Loucy (cell line): ENCODE measurements at regions not wholly inside any gene's neighbourhood (a gene's known extent, or its start where the extent isn't known, plus 50 kb on each side); places are given as distances from the start of the nearest gene placed in this dataset.

Experiments used
- H2AFZ ChIP-seq: fragments of 200-600 bp; sonication (generic); 2 replicates; pipeline ENCODE4 v1.6.0; 2016; ENCODE audit warnings: antibody characterized with exemption, mild to moderate bottlenecking, low read length, moderate library complexity
- H3F3A ChIP-seq: fragments of 200-600 bp; 2 replicates; pipeline ENCODE4 v1.6.0; 2016; ENCODE audit warnings: antibody characterized with exemption, low read depth, mild to moderate bottlenecking
- H3K27me3 ChIP-seq: fragments of 200-600 bp; sonication (generic); 2 replicates; pipeline ENCODE4 v1.6.1; 2014; ENCODE audit warnings: low read length, mild to moderate bottlenecking; ENCODE audit not compliant: insufficient read depth, poor library complexity, severe bottlenecking
- H3K36me3 ChIP-seq: fragments of 200-600 bp; sonication (generic); 2 replicates; pipeline ENCODE4 v1.6.1; 2016; ENCODE audit warnings: low read length; ENCODE audit not compliant: insufficient read depth
- H3K4me1 ChIP-seq: fragments of 200-600 bp; sonication (generic); 2 replicates; pipeline ENCODE4 v1.5.1; 2014; ENCODE audit warnings: low read length, mild to moderate bottlenecking; ENCODE audit not compliant: insufficient read depth, poor library complexity, severe bottlenecking
- H3K4me2 ChIP-seq: fragments of 200-600 bp; sonication (generic); 2 replicates; pipeline ENCODE4 v1.6.0; 2014; ENCODE audit warnings: antibody characterized with exemption, low read length, low read depth, mild to moderate bottlenecking; ENCODE audit not compliant: poor library complexity, severe bottlenecking
- H3K4me3 ChIP-seq: fragments of 200-600 bp; sonication (generic); 2 replicates; pipeline ENCODE4 v1.5.1; 2014; ENCODE audit warnings: low read length, mild to moderate bottlenecking, mixed read lengths; ENCODE audit not compliant: poor library complexity, severe bottlenecking
- H3K79me2 ChIP-seq: fragments of 200-600 bp; sonication (generic); 2 replicates; pipeline ENCODE4 v1.6.1; 2014; ENCODE audit warnings: low read length; ENCODE audit not compliant: insufficient read depth
- H3K9ac ChIP-seq: fragments of 200-600 bp; sonication (generic); 2 replicates; pipeline ENCODE4 v1.6.0; 2014; ENCODE audit warnings: mild to moderate bottlenecking, low read depth, low read length, moderate library complexity; ENCODE audit not compliant: poor library complexity, severe bottlenecking
- H3K9me2 ChIP-seq: fragments of 200-600 bp; sonication (generic); replicated peaks from 2 replicates; pipeline ENCODE4 v1.6.1; 2016; ENCODE audit warnings: low read depth, low read length, mixed read lengths
- H3K9me3 ChIP-seq: fragments of 200-600 bp; sonication (generic); 2 replicates; pipeline ENCODE4 v1.6.1; 2014; ENCODE audit warnings: mild to moderate bottlenecking, antibody characterized with exemption, low read length, low read depth; ENCODE audit not compliant: insufficient read depth
- H4K20me1 ChIP-seq: fragments of 200-600 bp; sonication (generic); 2 replicates; pipeline ENCODE4 v1.6.0; 2014; ENCODE audit warnings: antibody characterized with exemption, low read length, mild to moderate bottlenecking; ENCODE audit not compliant: insufficient read depth, poor library complexity, severe bottlenecking
- CTCF ChIP-seq: fragments of 200-600 bp; sonication (generic); conservative IDR thresholded peaks from 2 replicates; pipeline ENCODE4 v1.5.1; 2014; ENCODE audit warnings: mild to moderate bottlenecking, antibody characterized with exemption, low read length
- EZH2phosphoT487 ChIP-seq: fragments of 200-600 bp; IDR thresholded peaks from 2 replicates; pipeline ENCODE4 v1.6.1; 2018; ENCODE audit warnings: antibody characterized with exemption, mild to moderate bottlenecking, moderate library complexity, borderline replicate concordance

- Histone ChIP-seq H4K20me1 (no peaks in the 10 kb centered on the region), H2AFZ (no peak overlapping the region), H3K9ac (no peak overlapping the region), H3K27me3 (no peaks in the 10 kb centered on the region), H3K9me3 (no peaks in the 10 kb centered on the region), H3K79me2 (no peaks in the 10 kb centered on the region), H3K4me1 (no peaks in the 10 kb centered on the region), H3K36me3 (no peaks in the 10 kb centered on the region), H3K4me2 (no peak overlapping the region), H3K9me2 (no peaks in the 10 kb centered on the region), H3F3A (no peaks in the 10 kb centered on the region), H3K4me3 (no peak overlapping the region)
- no peak for TF ChIP-seq CTCF
- no peak for TF ChIP-seq EZH2phosphoT487
These were observed 1868.8 kb upstream of the CELF4 start for GRCh38 chr18:39434223-39434920.

GRCh38 chr18:39425172-39425850, 1859.7 kb upstream of the CELF4 start:
- no peaks in the 10 kb centered on the region for H3K9me3 ChIP-seq
- H3K4me1 ChIP-seq: no peaks in the 10 kb centered on the region
- no peak overlapping the region for H2AFZ ChIP-seq
- H3K79me2 ChIP-seq: no peaks in the 10 kb centered on the region
- H3K9ac ChIP-seq: no peak overlapping the region
- H3K4me3 ChIP-seq: no peak overlapping the region
- no peaks in the 10 kb centered on the region for H4K20me1 ChIP-seq
- H3K36me3 ChIP-seq: no peaks in the 10 kb centered on the region
- TF ChIP-seq CTCF: no peak
- TF ChIP-seq EZH2phosphoT487: no peak
- H3F3A ChIP-seq: no peaks in the 10 kb centered on the region
- no peak overlapping the region for H3K4me2 ChIP-seq
- no peaks in the 10 kb centered on the region for H3K27me3 ChIP-seq
- H3K9me2 ChIP-seq: no peaks in the 10 kb centered on the region

DNA sequence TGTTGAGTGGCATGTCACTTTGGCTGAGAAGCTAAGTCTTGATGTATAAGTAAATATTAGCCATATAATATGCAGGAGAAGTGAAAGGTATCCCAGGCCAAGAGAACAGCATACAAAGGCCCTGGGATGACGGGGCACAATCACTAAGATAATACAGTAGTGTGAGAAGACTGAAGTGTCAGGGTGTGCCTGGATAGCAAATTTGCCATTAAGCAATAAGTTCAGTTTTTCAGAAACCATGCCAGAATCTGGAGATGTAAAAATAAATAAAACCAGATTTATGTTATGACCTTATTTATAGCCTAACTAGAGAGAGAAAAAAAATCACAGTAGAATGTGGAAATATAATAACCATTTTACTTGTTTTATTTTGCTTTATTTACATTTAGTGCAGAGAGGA, 1858.7 kb upstream of the CELF4 start:
- H2AFZ ChIP-seq: no peak overlapping the region
- no peak for TF ChIP-seq EZH2phosphoT487
- TF ChIP-seq CTCF: no peak

More for the DNA sequence above, 1858.7 kb upstream of the CELF4 start:
- Histone ChIP-seq H3K4me2 (no peak overlapping the region), H4K20me1 (no peaks in the 10 kb centered on the region), H3K9me2 (no peaks in the 10 kb centered on the region), H3K9me3 (no peaks in the 10 kb centered on the region), H3K9ac (no peak overlapping the region), H3F3A (no peaks in the 10 kb centered on the region), H3K27me3 (no peaks in the 10 kb centered on the region), H3K36me3 (no peaks in the 10 kb centered on the region), H3K79me2 (no peaks in the 10 kb centered on the region), H3K4me1 (no peaks in the 10 kb centered on the region), H3K4me3 (no peak overlapping the region)
